AG04449 (cell line): ENCODE measurements at regions not wholly inside any gene's neighbourhood (a gene's known extent, or its start where the extent isn't known, plus 50 kb on each side); places are given as distances from the start of the nearest gene placed in this dataset.

Source experiments
- CTCF ChIA-PET: fragments of 350-600 bp; formaldehyde crosslinking; extraction: SDS; loops from one replicate; lab custom pipeline; 2021; ENCODE audit warnings: antibody characterized with exemption; lab: Yijun Ruan, JAX
- POLR2A ChIA-PET: fragments of 400-600, 350-600 bp; formaldehyde crosslinking; extraction: SDS; loops from one replicate; lab custom pipeline; 2020; ENCODE audit warnings: antibody characterized with exemption, inconsistent platforms; lab: Yijun Ruan, JAX
- DNase-seq: peaks from one replicate; pipeline ENCODE4 v3.0.0-alpha.2; 2010; ENCODE audit warnings: low read depth, low spot score
- H3K4me3 ChIP-seq: 2 replicates; pipeline ENCODE4 v1.5.1; 2011; ENCODE audit warnings: low read depth, mild to moderate bottlenecking, control low read depth, low read length
- CTCF ChIP-seq: IDR thresholded peaks from one replicate; pipeline ENCODE4 v1.5.1; 2011; ENCODE audit warnings: mild to moderate bottlenecking, moderate library complexity, low read length, control low read depth, inconsistent platforms; ENCODE audit not compliant: insufficient read depth; ENCODE audit errors: missing control alignments

GRCh38 chr2:117342415-117342814 lies 472.1 kb upstream of the DDX18 start:
- ChIA-PET POLR2A (no interaction called here), CTCF (no interaction called here)
- DNase-seq = no peak
- no peak for TF ChIP-seq CTCF
- no peak overlapping the region for H3K4me3 ChIP-seq

GRCh38 chr2:117349687-117350086 lies 464.8 kb upstream of the DDX18 start:
- no peak for TF ChIP-seq CTCF
- H3K4me3 ChIP-seq = no peak overlapping the region
- DNase-seq = no peak
- POLR2A ChIA-PET = no interaction called here
- CTCF ChIA-PET = no interaction called here

GRCh38 chr2:117351396-117351795 lies 463.1 kb upstream of the DDX18 start:
- DNase-seq = no peak
- ChIA-PET POLR2A (no interaction called here), CTCF (no interaction called here)
- TF ChIP-seq CTCF = no peak
- no peak overlapping the region for H3K4me3 ChIP-seq

GRCh38 chr2:117359266-117359914 lies 455.1 kb upstream of the DDX18 start:
- TF ChIP-seq CTCF = no peak
- DNase-seq = no peak
- no peak overlapping the region for H3K4me3 ChIP-seq
- POLR2A ChIA-PET = no interaction called here
- CTCF ChIA-PET = no interaction called here

GRCh38 chr2:117360586-117360985 lies 453.9 kb upstream of the DDX18 start:
- ChIA-PET CTCF (no interaction called here), POLR2A (no interaction called here)
- no peak for DNase-seq
- H3K4me3 ChIP-seq = no peak overlapping the region
- TF ChIP-seq CTCF = no peak

GRCh38 chr2:117378653-117379052 lies 435.8 kb upstream of the DDX18 start:
- no peak for DNase-seq
- POLR2A ChIA-PET = no interaction called here
- H3K4me3 ChIP-seq = no peak overlapping the region
- CTCF ChIA-PET = no interaction called here
- no peak for TF ChIP-seq CTCF
